ENCODE measurements at regions not wholly inside any gene's neighbourhood (a gene's known extent, or its start where the extent isn't known, plus 50 kb on each side); places are given as distances from the start of the nearest gene placed in this dataset.
"Not testable (repeated sequence)": the region's sequence is repeated elsewhere in the genome, so short reads cannot be mapped to it uniquely, and the experiment has no call there.

DNA sequence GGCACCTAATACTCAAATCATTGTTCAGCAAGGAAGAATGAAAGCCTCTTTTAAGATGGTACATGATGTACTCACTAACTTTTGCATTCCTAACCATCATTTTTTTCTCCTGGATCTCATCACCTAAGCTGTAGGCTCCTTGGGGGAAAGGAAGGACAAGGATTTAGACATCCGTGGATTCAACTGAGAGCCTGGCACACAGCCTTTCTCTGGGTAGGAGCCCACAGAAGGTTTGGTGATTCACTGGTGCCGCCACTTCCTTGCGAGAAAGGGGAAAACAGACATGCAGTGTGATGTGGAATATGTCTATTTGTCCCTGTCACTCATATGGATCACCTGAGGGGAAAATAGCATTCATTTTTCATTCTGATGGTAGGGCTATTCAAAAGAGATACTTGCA is 147.3 kb downstream of the PCDH7 start:
- peak overlapping the region in 1 of 2 donors; percentile 26 for H3K27ac ChIP-seq
- TF ChIP-seq POLR2A (IDR thresholded peaks at IDR 0.05): no peak
- no peak for TF ChIP-seq CTCF (IDR thresholded peaks at IDR 0.05)
- no peak for TF ChIP-seq POLR2AphosphoS5 (IDR thresholded peaks at IDR 0.05)
- H3K9me3 ChIP-seq: no peaks in the 10 kb centered on the region
- H3K36me3 ChIP-seq: no peaks in the 10 kb centered on the region
- H3K27me3 ChIP-seq: no peaks in the 10 kb centered on the region
- peak in 1 of 2 donors; percentile 26 for DNase-seq (ENCODE audit: low spot score in 2 of 2)
- H3K4me1 ChIP-seq: no peaks in the 10 kb centered on the region
- intact Hi-C loops (cut with DNase I; ENCODE audit: low total_unique reads): no loop called here
- no peak overlapping the region for H3K4me3 ChIP-seq

DNA sequence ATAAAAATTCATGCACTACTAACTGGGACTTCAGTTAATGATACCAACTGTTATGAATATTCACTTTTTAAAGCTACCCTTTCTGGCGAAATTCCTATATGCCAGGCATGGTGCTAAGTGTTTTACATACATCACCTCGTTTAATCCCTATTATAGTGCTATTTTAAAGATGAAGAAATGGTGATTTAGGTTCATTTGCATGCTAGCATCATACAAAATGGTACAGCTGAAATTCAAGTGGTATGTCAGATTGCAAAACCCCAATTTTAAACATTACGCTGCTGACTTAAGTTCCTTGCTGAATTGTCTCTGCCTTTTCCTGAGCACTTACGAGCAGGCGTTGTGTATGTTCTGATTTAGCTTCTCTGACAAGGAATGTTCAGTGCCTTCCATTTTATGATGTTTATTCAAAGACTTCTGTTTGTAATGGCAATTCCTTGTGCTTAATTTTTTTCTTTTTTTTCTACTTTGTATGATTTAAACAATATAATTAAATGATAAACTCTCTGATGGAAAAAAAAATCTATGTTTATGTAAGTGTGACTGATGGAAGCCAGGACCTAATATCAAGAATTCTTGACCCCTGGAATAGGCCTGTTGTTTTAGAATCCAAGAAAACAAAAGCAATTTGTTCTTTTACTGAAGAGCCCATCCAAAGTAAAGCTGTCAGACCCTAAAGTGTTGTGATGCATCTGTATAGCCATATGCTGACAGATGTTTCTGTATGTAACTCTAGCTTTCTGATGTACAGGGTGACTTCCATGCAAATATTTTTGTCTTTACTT is 148.1 kb downstream of the PCDH7 start:
- Histone ChIP-seq H3K9me3 (no peaks in the 10 kb centered on the region), H3K4me1 (no peaks in the 10 kb centered on the region), H3K27ac (no peak overlapping the region), H3K27me3 (no peaks in the 10 kb centered on the region), H3K36me3 (no peaks in the 10 kb centered on the region), H3K4me3 (no peak overlapping the region)
- DNase-seq (ENCODE audit: low spot score in 2 of 2): no peak
- intact Hi-C loops (cut with DNase I; ENCODE audit: low total_unique reads): no loop called here
- TF ChIP-seq POLR2A (IDR thresholded peaks at IDR 0.05) (no peak), CTCF (IDR thresholded peaks at IDR 0.05) (no peak), POLR2AphosphoS5 (IDR thresholded peaks at IDR 0.05) (no peak)

DNA sequence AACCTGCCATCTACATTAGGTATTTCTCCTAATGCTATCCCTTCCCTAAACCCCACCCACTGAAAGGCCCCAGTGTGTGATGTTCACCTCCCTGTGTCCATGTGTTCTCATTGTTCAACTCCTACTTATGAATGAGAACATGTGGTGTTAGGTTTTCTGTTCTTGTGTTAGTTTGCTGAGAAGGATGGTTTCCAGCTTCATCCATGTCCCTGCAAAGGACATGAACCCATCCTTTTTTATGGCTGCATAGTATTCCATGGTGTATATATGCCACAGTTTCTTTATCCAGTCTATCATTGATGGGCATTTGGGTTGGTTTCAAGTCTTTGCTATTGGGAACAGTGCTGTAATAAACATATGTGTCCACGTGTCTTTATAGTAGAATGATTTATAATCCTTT is 149.2 kb downstream of the PCDH7 start:
- H3K27ac ChIP-seq; H3K36me3 ChIP-seq; intact Hi-C loops (cut with DNase I; ENCODE audit: low total_unique reads); DNase-seq (ENCODE audit: low spot score in 2 of 2); H3K9me3 ChIP-seq; H3K4me1 ChIP-seq; H3K27me3 ChIP-seq; H3K4me3 ChIP-seq: not testable (repeated sequence)

DNA sequence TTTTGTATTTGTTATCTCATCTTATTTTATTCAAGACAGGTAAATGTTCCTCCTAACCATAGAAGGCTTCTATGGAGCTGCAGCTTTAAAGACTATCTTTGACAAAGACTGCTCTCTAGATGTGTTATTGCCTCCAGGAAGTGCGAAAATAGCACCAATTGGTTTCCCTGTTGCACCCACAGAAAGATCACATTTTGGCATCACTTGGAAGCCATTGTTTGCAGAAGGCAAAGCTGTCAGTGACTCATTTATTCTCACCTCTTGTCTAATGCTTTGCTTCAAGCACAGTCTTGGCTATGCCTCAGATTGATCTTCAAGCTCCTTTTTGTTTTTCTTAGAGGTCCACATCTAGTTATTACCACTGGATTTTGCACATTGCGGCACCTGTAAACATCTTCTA is 150.3 kb downstream of the PCDH7 start:
- no peaks in the 10 kb centered on the region for H3K9me3 ChIP-seq
- H3K4me3 ChIP-seq: no peak overlapping the region
- no peak for DNase-seq (ENCODE audit: low spot score in 2 of 2)
- no peaks in the 10 kb centered on the region for H3K36me3 ChIP-seq
- no peak overlapping the region for H3K27ac ChIP-seq
- intact Hi-C loops (cut with DNase I; ENCODE audit: low total_unique reads): no loop called here
- TF ChIP-seq POLR2A (IDR thresholded peaks at IDR 0.05): no peak
- no peak for TF ChIP-seq POLR2AphosphoS5 (IDR thresholded peaks at IDR 0.05)
- TF ChIP-seq CTCF (IDR thresholded peaks at IDR 0.05): no peak
- H3K27me3 ChIP-seq: no peaks in the 10 kb centered on the region
- no peaks in the 10 kb centered on the region for H3K4me1 ChIP-seq

DNA sequence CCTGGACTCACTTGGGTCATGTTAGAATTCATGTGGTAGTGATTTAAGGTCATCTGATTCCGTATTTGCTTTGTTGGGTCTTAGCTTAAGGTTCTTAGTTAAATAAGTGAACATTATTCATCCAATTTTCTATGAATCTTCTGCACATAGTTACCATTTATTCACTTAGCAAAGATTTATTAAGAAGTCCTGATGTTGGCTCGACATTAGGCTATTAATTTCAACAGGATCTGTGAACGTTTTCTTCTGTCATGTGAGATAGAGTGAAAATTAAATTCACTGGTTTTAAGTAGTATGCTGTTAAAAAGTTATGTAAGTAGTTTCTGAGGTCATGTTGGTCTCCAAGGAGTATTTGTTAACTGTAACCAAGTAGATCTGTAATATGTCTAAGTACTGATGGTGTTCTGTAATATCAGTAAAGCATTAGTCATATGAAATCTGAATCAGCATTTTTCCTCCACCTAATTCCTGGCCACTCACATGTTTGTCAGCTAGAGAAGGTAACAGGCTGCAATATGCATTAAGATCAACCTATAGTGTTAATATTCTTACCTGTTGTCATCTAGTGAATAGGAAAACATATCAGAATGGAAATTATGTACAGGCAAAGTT is 155.6 kb downstream of the PCDH7 start:
- Histone ChIP-seq H3K36me3 (no peaks in the 10 kb centered on the region), H3K4me3 (no peak overlapping the region), H3K4me1 (no peaks in the 10 kb centered on the region), H3K27ac (no peak overlapping the region), H3K27me3 (no peaks in the 10 kb centered on the region), H3K9me3 (no peaks in the 10 kb centered on the region)
- TF ChIP-seq POLR2A (IDR thresholded peaks at IDR 0.05) (no peak), CTCF (IDR thresholded peaks at IDR 0.05) (no peak), POLR2AphosphoS5 (IDR thresholded peaks at IDR 0.05) (no peak)
- DNase-seq (ENCODE audit: low spot score in 2 of 2): no peak
- intact Hi-C loops (cut with DNase I; ENCODE audit: low total_unique reads): no loop called here
